Breast epithelium (tissue), 3 donors: ENCODE measurements at regions not wholly inside any gene's neighbourhood (a gene's known extent, or its start where the extent isn't known, plus 50 kb on each side); places are given as distances from the start of the nearest gene placed in this dataset.

Source experiments
- CTCF ChIP-seq, 3 donors: fragments of 450-650 bp; IDR thresholded peaks; one replicate each; pipeline ENCODE4 v1.5.1; 2016 to 2017; ENCODE audit warnings: antibody characterized with exemption in 3 of 3, mild to moderate bottlenecking in 3 of 3, moderate library complexity in 3 of 3
- POLR2AphosphoS5 ChIP-seq, 3 donors: sonication (generic); formaldehyde crosslinking; IDR thresholded peaks; one replicate each; pipeline ENCODE4 v1.6.1; 2017; ENCODE audit warnings: antibody characterized with exemption in 3 of 3

GRCh38 chr14:28361486-28361885 lies 405.1 kb upstream of the FOXG1 start:
- no peak for TF ChIP-seq CTCF (IDR thresholded peaks at IDR 0.05)
- TF ChIP-seq POLR2AphosphoS5 (IDR thresholded peaks at IDR 0.05) = no peak
